RWPE2 (cell line): ENCODE measurements at regions not wholly inside any gene's neighbourhood (a gene's known extent, or its start where the extent isn't known, plus 50 kb on each side); places are given as distances from the start of the nearest gene placed in this dataset.

Experiments used
- ATAC-seq: fragments of 200-7000 bp; cut with Tn5 transposase; 3 replicates; pipeline ENCODE4 v1.9.1; 2021; ENCODE audit warnings: low read depth
- DNase-seq: peaks from one replicate; pipeline ENCODE4 v3.0.0-alpha.2; 2020; ENCODE audit warnings: low spot score
- H3K27ac ChIP-seq: fragments of 450-650 bp; 2 replicates; pipeline ENCODE4 v1.5.1; 2017; ENCODE audit warnings: mild to moderate bottlenecking; ENCODE audit not compliant: poor library complexity, severe bottlenecking
- H3K27me3 ChIP-seq: fragments of 250-450 bp; sonication (Bioruptor Pico); 2 replicates; pipeline ENCODE4 v1.5.1; 2021; ENCODE audit warnings: mild to moderate bottlenecking, moderate library complexity; ENCODE audit not compliant: insufficient read depth, poor library complexity, severe bottlenecking
- H3K36me3 ChIP-seq: fragments of 250-450 bp; sonication (Bioruptor Pico); 2 replicates; pipeline ENCODE4 v1.5.1; 2020; ENCODE audit warnings: low read depth, mild to moderate bottlenecking, moderate library complexity
- H3K4me1 ChIP-seq: fragments of 250-450 bp; sonication (Bioruptor Pico); 2 replicates; pipeline ENCODE4 v1.5.1; 2021; ENCODE audit warnings: mild to moderate bottlenecking, moderate library complexity; ENCODE audit not compliant: insufficient read depth, poor library complexity, severe bottlenecking
- H3K4me3 ChIP-seq: fragments of 250-450 bp; sonication (Bioruptor Pico); 2 replicates; pipeline ENCODE4 v1.5.1; 2021; ENCODE audit warnings: mild to moderate bottlenecking, moderate library complexity; ENCODE audit not compliant: severe bottlenecking
- H3K9me3 ChIP-seq: fragments of 250-450 bp; sonication (Bioruptor Pico); 2 replicates; pipeline ENCODE4 v1.5.1; 2021; ENCODE audit warnings: mild to moderate bottlenecking, moderate library complexity; ENCODE audit not compliant: severe bottlenecking
- CTCF ChIP-seq: fragments of 450-650 bp; IDR thresholded peaks from one replicate; pipeline ENCODE4 v1.5.1; 2017; ENCODE audit warnings: mild to moderate bottlenecking, moderate library complexity; ENCODE audit not compliant: poor library complexity, severe bottlenecking

GRCh38 chr4:167616476-167616875 lies 382.2 kb upstream of the SPOCK3 start:
- no peak for ATAC-seq
- Histone ChIP-seq H3K27me3 (no peaks in the 10 kb centered on the region), H3K4me1 (peaks cover 5% of the 10 kb centered on the region), H3K27ac (no peak overlapping the region), H3K36me3 (no peaks in the 10 kb centered on the region), H3K4me3 (no peak overlapping the region), H3K9me3 (no peaks in the 10 kb centered on the region)
- TF ChIP-seq CTCF: no peak
- DNase-seq: no peak

- H3K4me1 ChIP-seq: no peaks in the 10 kb centered on the region
- DNase-seq (no peak), ATAC-seq (peak; percentile 79)
- peak; percentile 91 for TF ChIP-seq CTCF
- H3K36me3 ChIP-seq: no peaks in the 10 kb centered on the region
- no peaks in the 10 kb centered on the region for H3K9me3 ChIP-seq
- H3K27me3 ChIP-seq: no peaks in the 10 kb centered on the region
- no peak overlapping the region for H3K4me3 ChIP-seq
- no peak overlapping the region for H3K27ac ChIP-seq
These were observed 388.4 kb upstream of the SPOCK3 start for GRCh38 chr4:167622481-167623240.

GRCh38 chr4:167623241-167623572 lies 388.9 kb upstream of the SPOCK3 start:
- no peak overlapping the region for H3K4me3 ChIP-seq
- DNase-seq (no peak), ATAC-seq (no peak)
- TF ChIP-seq CTCF: no peak
- no peaks in the 10 kb centered on the region for H3K9me3 ChIP-seq
- H3K36me3 ChIP-seq: no peaks in the 10 kb centered on the region
- no peaks in the 10 kb centered on the region for H3K27me3 ChIP-seq
- no peaks in the 10 kb centered on the region for H3K4me1 ChIP-seq
- H3K27ac ChIP-seq: no peak overlapping the region

GRCh38 chr4:167629272-167629671 lies 395.0 kb upstream of the SPOCK3 start:
- no peaks in the 10 kb centered on the region for H3K9me3 ChIP-seq
- H3K36me3 ChIP-seq: no peaks in the 10 kb centered on the region
- no peak for DNase-seq
- no peak overlapping the region for H3K4me3 ChIP-seq
- TF ChIP-seq CTCF: no peak
- H3K4me1 ChIP-seq: no peaks in the 10 kb centered on the region
- no peak for ATAC-seq
- H3K27ac ChIP-seq: no peak overlapping the region
- H3K27me3 ChIP-seq: no peaks in the 10 kb centered on the region

- no peak for TF ChIP-seq CTCF
- DNase-seq (no peak), ATAC-seq (no peak)
- Histone ChIP-seq H3K27ac (no peak overlapping the region), H3K4me1 (no peaks in the 10 kb centered on the region), H3K27me3 (no peaks in the 10 kb centered on the region), H3K4me3 (no peak overlapping the region), H3K9me3 (no peaks in the 10 kb centered on the region), H3K36me3 (no peaks in the 10 kb centered on the region)
These were observed 408.0 kb upstream of the SPOCK3 start for GRCh38 chr4:167642250-167642649.
